ENCODE measurements at regions not wholly inside any gene's neighbourhood (a gene's known extent, or its start where the extent isn't known, plus 50 kb on each side); places are given as distances from the start of the nearest gene placed in this dataset.

GRCh38 chr10:4519658-4520402, 306.2 kb upstream of the AKR1E2 start:
- TF ChIP-seq CTCF (IDR thresholded peaks at IDR 0.05) (no peak), POLR2A (IDR thresholded peaks at IDR 0.05) (no peak)

Data from testis (tissue), 2 donors.